ENCODE measurements at regions not wholly inside any gene's neighbourhood (a gene's known extent, or its start where the extent isn't known, plus 50 kb on each side); places are given as distances from the start of the nearest gene placed in this dataset.

- Histone ChIP-seq H3K4me1 (no peaks in the 10 kb centered on the region), H3K36me3 (no peaks in the 10 kb centered on the region), H3K27ac (no peak overlapping the region), H3K9me3 (no peaks in the 10 kb centered on the region), H3K27me3 (no peaks in the 10 kb centered on the region), H3K4me3 (no peak overlapping the region)
- 83% methylated on average over 6 of the region's 6 CpGs for WGBS
- DNase-seq (ENCODE audit: low spot score in 2 of 2), result no peak
- TF ChIP-seq EP300 (IDR thresholded peaks at IDR 0.05) (no peak), POLR2A (IDR thresholded peaks at IDR 0.05) (no peak), POLR2AphosphoS5 (IDR thresholded peaks at IDR 0.05) (no peak)
- TF ChIP-seq, protein P1, sequence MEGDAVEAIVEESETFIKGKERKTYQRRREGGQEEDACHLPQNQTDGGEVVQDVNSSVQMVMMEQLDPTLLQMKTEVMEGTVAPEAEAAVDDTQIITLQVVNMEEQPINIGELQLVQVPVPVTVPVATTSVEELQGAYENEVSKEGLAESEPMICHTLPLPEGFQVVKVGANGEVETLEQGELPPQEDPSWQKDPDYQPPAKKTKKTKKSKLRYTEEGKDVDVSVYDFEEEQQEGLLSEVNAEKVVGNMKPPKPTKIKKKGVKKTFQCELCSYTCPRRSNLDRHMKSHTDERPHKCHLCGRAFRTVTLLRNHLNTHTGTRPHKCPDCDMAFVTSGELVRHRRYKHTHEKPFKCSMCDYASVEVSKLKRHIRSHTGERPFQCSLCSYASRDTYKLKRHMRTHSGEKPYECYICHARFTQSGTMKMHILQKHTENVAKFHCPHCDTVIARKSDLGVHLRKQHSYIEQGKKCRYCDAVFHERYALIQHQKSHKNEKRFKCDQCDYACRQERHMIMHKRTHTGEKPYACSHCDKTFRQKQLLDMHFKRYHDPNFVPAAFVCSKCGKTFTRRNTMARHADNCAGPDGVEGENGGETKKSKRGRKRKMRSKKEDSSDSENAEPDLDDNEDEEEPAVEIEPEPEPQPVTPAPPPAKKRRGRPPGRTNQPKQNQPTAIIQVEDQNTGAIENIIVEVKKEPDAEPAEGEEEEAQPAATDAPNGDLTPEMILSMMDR (IDR thresholded peaks at IDR 0.05), result no peak
Observed at GRCh38 chr4:184887947-184888346, 62.2 kb upstream of the ACSL1 start.

DNA sequence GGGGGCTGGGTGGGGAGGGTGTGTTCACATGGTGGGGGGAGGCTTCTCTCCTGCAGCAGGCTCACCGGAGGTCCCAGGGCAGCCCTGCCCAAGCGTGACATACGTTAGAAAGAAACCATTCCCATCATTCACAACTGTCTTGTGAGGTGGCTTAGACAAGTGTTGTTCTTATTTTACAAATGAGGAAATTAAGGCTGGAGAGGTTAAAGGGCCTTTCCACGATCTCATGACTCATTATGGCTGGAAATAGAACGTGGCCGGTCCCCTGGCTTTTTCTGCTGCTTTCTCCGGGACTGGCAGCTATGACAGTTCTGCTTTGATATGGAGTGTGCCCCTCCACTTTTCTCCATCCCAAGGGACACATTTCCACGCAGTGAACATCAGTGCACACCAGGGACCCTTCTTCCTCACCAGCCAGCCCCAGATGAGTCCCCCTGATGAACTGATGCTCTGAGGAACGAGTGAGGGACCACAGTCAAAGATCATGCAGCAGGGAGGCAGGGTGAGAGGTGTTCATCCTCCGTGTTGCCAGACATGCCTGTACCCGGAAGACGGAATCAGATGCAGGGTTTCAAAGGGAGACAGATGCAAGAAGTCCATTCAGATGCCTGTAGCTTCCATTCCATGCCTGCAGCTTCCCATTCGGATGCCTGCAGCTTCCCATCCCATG is 64.0 kb upstream of the ACSL1 start:
- H3K4me1 ChIP-seq, result no peaks in the 10 kb centered on the region
- TF ChIP-seq POLR2A (IDR thresholded peaks at IDR 0.05) (no peak), EP300 (IDR thresholded peaks at IDR 0.05) (no peak), POLR2AphosphoS5 (IDR thresholded peaks at IDR 0.05) (no peak)
- TF ChIP-seq, protein P1 (IDR thresholded peaks at IDR 0.05), result no peak
- no peaks in the 10 kb centered on the region for H3K9me3 ChIP-seq
- no peaks in the 10 kb centered on the region for H3K27me3 ChIP-seq
- DNase-seq (ENCODE audit: low spot score in 2 of 2), result no peak
- H3K36me3 ChIP-seq, result no peaks in the 10 kb centered on the region
- no peak overlapping the region for H3K27ac ChIP-seq
- 64% methylated on average over 13 of the region's 13 CpGs for WGBS
- H3K4me3 ChIP-seq, result no peak overlapping the region

DNA sequence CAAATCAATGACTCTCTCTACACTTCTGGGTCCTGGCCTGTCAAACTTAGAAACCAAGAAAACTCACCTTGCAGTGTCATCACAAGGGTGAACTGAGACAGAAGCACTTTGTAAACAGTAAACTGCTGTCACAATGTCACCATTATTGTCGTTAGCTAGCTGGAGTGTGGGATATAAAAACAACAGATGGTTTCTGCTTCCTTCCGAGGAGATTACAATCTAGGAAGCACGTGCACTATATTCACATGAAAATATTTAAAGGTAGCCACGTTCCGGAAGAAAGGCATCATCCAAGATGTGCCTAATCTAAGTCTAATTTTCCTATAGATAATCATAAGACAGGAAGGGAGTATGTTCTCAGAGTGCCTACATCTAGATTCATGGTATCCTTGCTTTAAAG is 64.7 kb upstream of the ACSL1 start:
- no peaks in the 10 kb centered on the region for H3K9me3 ChIP-seq
- TF ChIP-seq POLR2AphosphoS5 (IDR thresholded peaks at IDR 0.05) (no peak), EP300 (IDR thresholded peaks at IDR 0.05) (no peak), POLR2A (IDR thresholded peaks at IDR 0.05) (no peak)
- TF ChIP-seq, protein P1 (IDR thresholded peaks at IDR 0.05), result no peak
- DNase-seq (ENCODE audit: low spot score in 2 of 2), result no peak
- no peaks in the 10 kb centered on the region for H3K36me3 ChIP-seq
- no peak overlapping the region for H3K27ac ChIP-seq
- 52% methylated on average over 5 of the region's 5 CpGs for WGBS
- no peaks in the 10 kb centered on the region for H3K27me3 ChIP-seq
- no peak overlapping the region for H3K4me3 ChIP-seq
- no peaks in the 10 kb centered on the region for H3K4me1 ChIP-seq

DNA sequence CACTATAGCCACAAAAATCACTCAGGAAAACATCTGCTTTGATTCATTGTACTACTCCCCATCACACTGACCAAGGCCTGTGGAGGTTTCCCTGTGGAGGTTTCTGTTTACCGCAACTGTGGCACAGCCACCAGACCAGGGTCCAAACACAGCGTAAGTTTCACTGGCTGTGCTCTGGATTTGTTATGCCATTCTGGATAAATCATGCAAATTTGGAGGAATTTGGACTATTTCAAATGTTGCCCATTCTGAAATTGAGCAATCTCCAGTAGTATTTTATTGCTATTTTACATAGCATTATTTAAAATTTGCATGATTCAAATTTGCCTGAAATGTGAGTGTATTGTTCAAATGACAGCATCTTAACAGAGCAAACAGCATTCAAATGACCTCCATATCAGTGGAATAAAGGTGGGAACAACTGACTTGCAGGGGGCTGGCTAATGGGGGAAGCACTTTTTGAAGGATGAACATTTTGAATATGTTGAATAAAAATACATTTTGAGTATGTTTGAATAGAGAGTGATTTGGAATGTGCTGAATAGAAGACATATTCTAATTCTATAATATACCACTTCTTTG is 66.1 kb upstream of the ACSL1 start:
- H3K4me3 ChIP-seq, result no peak overlapping the region
- H3K9me3 ChIP-seq, result no peaks in the 10 kb centered on the region
- no peak for DNase-seq (ENCODE audit: low spot score in 2 of 2)
- no peak overlapping the region for H3K27ac ChIP-seq
- TF ChIP-seq, protein P1 (IDR thresholded peaks at IDR 0.05), result no peak
- TF ChIP-seq EP300 (IDR thresholded peaks at IDR 0.05) (no peak), POLR2A (IDR thresholded peaks at IDR 0.05) (no peak), POLR2AphosphoS5 (IDR thresholded peaks at IDR 0.05) (no peak)
- H3K27me3 ChIP-seq, result no peaks in the 10 kb centered on the region
- no peaks in the 10 kb centered on the region for H3K4me1 ChIP-seq
- WGBS, result 89% methylated on average over 2 of the region's 2 CpGs
- no peaks in the 10 kb centered on the region for H3K36me3 ChIP-seq

- TF ChIP-seq POLR2AphosphoS5 (IDR thresholded peaks at IDR 0.05) (no peak), EP300 (IDR thresholded peaks at IDR 0.05) (no peak), POLR2A (IDR thresholded peaks at IDR 0.05) (no peak)
- TF ChIP-seq, protein P1 (IDR thresholded peaks at IDR 0.05), result no peak
- no peaks in the 10 kb centered on the region for H3K36me3 ChIP-seq
- 96% methylated on average over 3 of the region's 3 CpGs for WGBS
- H3K4me1 ChIP-seq, result peaks cover 7% of the 10 kb centered on the region
- no peak overlapping the region for H3K4me3 ChIP-seq
- no peak overlapping the region for H3K27ac ChIP-seq
- no peaks in the 10 kb centered on the region for H3K9me3 ChIP-seq
- DNase-seq (ENCODE audit: low spot score in 2 of 2), result no peak
- no peaks in the 10 kb centered on the region for H3K27me3 ChIP-seq
Observed at GRCh38 chr4:184892999-184893398, 67.2 kb upstream of the ACSL1 start.
